SH-SY5Y (cell line): ENCODE measurements at regions not wholly inside any gene's neighbourhood (a gene's known extent, or its start where the extent isn't known, plus 50 kb on each side); places are given as distances from the start of the nearest gene placed in this dataset.

ENCODE experiments used
- GATA2 ChIP-seq: IDR thresholded peaks from 2 replicates; pipeline ENCODE4 v1.6.1; 2011; ENCODE audit warnings: mild to moderate bottlenecking, low read depth, low read length
- GATA3 ChIP-seq: IDR thresholded peaks from 2 replicates; pipeline ENCODE4 v1.6.1; 2011; ENCODE audit warnings: low read depth, mild to moderate bottlenecking, low read length, moderate library complexity

DNA sequence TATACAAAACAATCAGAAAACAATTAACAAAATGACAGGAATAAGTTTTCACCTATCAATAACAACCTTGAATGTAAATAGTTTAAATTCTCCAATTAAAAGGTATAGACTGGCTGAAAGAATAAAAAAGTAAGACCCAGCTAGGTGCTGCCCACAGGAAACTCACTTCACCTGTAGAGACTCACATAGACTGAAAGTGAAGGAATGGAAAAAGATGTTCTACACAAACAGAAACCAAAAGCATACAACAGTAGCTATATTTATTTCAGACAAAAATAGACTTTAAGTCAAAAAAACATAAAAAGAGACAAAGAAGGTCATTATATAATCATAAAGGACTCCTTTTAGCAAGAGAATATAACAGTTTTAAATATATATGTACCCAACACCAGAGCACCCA is 152.4 kb upstream of the PWP1 start:
- TF ChIP-seq GATA2: no peak
- no peak for TF ChIP-seq GATA3
